ENCODE measurements at regions not wholly inside any gene's neighbourhood (a gene's known extent, or its start where the extent isn't known, plus 50 kb on each side); places are given as distances from the start of the nearest gene placed in this dataset.

DNA sequence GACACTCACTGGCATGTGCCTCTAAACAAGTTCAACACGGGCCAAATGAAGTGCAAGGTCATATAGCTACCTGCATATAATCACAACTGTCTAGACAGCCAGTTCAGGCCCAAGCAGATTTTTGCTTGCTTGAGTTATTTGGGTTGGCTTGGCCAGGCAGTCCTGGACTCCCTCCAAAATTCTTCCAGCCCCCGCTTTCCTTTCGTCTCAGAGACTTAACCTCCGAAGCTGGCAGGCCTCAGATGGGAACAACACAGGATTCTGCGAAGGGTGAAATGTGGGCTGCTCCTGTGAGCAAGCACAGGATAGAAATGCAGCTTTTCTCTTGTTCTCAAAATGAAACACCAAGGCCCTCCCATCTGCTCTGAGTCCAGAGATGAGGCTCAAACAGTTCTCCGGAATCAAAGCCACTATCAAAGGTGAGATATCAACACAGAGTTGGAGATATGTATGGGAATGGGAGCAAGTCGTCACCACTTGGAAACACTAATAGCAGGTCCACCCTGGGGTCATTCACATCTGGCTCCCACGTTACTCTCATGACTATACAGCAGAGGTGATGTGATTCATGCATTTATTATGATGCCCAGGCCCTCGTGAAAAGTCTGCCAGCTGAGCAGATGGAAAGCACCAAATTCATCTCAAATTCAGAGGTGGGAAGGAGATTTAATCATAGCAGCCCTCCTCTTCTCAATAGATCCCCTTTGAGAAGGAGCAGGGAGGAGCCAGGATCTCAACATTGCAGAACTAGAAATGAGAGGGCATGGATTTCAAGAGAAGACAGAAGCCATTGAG is 389.8 kb downstream of the NUAK1 start:
- DNase-seq (ENCODE audit: low spot score): peak; percentile 71

- DNase-seq (ENCODE audit: low spot score): no peak
These were observed 388.7 kb downstream of the NUAK1 start for GRCh38 chr12:105750096-105750495.

DNA sequence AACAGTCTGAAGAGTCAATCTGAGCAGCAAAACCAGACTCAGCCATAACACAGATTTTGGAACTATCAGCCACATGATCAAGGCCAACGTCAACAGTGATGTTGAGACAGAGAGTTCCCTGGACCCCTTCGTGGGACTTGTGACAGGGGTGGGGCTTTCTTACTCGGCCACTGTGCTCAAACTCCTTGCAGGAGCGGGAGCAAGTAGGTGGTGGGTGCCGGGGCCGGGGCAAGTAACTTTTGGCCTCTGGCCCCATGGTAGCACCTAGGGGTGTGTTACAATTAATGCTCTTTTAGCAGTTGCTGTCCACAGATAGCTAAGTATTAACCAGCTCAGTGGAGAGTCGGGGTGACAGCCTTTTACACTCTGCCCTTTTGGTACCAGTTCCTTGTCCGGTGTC is 384.4 kb downstream of the NUAK1 start:
- DNase-seq (ENCODE audit: low spot score): no peak

GRCh38 chr12:105756961-105757360 is 381.8 kb downstream of the NUAK1 start:
- no peak for DNase-seq (ENCODE audit: low spot score)

DNA sequence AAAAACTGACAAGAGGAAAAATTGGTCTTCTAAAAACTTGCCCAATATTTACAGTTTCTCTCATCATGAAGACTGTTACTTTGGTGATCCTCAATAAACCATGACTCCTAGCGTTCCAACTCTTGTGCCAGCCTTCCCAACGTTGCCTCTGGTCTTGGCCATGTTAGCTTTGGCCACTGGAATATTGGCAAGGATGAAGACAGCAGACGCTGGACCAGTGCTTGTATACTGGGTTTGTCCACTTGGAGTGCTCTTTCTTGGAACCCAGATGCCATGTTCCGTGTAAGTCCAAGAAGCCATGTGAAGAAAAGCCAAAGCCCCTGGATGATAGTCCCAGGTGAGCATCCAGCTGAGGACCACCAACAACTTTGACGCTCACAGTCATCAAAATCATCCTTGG is 379.6 kb downstream of the NUAK1 start:
- DNase-seq (ENCODE audit: low spot score): no peak

DNA sequence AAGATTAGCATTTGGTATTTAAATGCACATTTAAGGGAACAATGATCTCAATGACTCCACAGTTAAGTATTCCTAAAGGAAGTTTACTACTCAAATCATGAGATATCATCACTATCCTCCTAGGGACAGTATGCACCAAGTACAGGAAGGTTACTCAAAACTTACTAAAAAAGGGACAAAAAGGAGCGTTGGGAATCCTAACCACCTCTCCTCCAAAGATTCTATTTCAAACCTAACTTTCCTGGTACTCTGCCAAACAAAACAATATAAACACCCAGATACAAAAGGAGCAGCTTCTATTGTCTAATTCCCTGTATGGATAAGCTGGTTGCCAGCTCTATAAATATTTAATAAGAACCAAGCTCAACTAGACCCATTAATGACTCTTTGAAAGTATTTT is 377.7 kb downstream of the NUAK1 start:
- no peak for DNase-seq (ENCODE audit: low spot score)

DNA sequence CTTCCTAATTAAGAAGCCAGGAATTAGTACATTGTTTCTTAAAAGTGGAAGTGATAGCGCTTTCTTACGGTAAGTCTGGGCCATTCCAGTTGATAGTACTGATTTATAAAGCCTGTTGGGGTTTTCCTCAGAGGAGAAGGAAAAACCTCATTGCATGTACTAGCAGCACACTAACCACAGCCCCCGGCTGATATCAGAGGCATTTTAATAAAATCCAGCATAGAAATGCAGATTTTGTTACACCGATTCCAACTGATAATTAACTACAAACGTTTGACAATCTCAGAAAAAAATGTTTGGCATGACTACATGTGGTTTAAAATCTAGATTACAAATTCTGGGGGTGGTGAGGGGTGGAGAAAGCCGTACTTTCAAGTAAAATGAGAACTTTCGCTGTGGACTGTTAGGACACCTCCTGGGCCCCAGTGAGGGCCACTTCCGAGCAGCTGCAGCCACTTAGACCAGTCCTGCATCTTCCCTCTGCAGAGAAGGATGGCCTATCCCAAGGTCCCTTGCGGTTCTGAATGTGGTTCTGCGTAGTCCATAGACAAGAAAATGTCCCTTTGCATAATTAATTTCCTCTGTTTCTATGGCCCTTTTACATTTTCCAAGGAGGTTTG is 374.4 kb downstream of the NUAK1 start:
- no peak for DNase-seq (ENCODE audit: low spot score)

DNA sequence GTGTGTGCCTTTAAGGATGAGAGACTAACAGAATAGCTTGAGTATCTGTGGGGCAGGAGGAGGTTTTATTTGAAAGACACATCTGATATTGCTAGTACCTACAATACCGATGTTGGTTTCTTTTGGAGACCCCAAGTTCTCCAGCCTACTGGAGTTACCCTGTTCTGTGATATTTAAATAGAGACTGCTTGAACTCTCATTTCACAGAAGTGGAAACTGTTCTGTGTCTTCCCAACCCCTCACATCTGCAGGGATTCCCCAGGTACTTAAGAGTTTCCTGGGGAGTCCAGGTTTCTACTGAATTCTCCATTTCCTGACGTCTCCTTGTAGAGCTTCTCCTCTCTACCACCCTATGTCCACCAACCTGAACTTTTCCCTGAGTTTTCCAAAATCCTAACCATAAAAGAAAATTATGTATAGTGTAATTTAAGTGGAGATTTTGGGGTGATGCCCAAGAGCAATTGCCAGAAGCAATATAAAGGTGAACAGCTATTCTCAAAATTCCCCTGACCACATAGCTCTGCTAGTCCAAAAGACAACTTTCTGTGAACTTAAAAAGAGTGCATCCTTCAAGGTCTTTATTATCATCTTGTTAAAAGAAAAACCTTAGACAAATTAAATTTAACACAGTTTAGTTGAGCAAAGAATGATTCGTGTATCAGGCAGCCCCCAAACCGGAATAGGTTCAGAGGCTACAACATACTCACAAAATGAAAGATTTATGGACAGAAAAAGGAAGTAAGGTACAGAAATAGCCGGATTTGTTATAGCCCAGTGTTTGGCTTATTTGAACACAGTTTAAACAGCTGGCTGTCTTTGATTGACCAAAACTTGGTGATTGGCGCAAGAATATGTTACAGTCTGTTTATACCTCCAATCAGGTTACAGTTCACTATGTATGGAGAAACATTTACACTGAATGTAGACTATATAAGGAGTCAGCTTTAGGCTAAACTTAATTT is 373.4 kb downstream of the NUAK1 start:
- no peak for DNase-seq (ENCODE audit: low spot score)

GRCh38 chr12:105766029-105766428 is 372.7 kb downstream of the NUAK1 start:
- DNase-seq (ENCODE audit: low spot score): no peak

GRCh38 chr12:105769486-105769885 is 369.3 kb downstream of the NUAK1 start:
- DNase-seq (ENCODE audit: low spot score): no peak

- DNase-seq (ENCODE audit: low spot score): no peak
These were observed 365.3 kb downstream of the NUAK1 start for GRCh38 chr12:105773471-105773870.

GRCh38 chr12:105774037-105774436 is 364.7 kb downstream of the NUAK1 start:
- DNase-seq (ENCODE audit: low spot score): no peak

- DNase-seq (ENCODE audit: low spot score): peak; percentile 58
These were observed 363.4 kb downstream of the NUAK1 start for GRCh38 chr12:105775343-105775742.

DNA sequence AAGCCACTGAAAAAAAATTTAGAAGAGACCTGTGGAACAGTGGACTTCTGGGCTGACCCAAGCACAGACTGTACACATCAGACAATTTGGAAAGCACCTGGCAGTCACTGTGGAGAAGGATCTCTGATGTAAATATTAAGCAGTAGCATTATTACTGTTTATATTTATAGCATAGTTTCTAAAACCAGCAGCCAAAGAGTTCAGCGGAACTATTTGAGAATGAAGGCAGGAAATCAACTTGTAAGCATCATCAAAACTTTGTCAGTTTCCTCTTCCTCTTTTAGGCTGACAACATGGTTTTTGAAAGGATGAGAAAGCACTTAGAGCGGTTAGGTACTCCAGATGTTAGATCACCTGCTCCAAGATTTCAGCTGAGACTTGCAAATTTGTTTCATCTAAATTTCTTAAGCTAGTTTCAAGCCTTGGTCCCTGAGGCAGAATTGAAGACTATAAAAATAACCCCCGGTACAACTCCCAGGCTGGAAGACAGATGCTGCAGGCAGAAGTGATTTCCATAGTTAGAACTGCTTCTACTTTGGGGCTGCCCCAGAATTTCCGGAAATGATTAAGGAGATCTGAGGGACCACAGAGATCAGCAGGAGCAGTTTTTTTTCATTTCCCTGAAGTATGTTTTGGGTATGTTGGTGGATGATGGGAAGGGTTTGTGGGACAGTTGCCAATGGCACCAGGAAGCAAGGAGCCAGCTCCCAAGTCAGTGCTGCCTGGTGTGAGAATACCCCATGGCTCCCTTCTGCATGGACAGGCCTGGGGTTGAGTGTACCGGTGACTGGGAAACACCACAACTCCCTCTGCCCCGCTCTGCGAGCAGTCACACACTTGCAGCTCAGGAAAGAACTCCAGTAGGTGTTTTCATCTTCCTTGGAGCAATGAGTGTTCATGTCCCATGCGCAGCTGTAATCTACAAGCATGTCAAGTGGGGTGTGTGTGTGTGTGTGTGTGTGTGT is 354.5 kb downstream of the NUAK1 start:
- DNase-seq (ENCODE audit: low spot score): no peak

- DNase-seq (ENCODE audit: low spot score): no peak
These were observed 345.3 kb downstream of the NUAK1 start for GRCh38 chr12:105793421-105793820.

DNA sequence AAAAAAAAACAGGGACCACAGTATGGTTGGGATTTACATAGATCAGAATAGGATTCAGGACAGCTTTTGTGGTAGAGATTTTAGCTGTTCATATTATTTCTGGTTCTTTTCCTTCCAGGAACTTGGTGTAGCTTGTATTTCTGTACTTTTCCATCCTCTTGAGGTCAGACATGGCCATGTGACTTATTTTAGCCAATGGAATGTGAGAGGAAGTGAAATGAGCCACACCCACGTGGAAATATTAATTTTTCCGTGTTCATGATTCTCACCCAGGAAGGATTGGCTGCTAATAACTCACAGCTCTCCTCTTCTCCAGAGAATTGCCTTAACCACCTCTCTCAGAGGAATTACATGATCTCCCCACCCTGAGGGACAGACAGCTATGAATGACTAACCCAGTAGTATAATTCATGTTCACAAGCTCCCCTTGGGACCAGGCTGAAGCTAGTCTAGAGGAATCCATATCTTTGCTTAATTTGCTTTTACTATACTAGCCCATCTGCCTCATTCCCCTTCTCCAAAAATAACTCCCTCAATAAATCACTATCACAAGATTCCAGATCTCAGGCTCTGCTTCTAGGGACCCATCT is 340.4 kb downstream of the NUAK1 start:
- DNase-seq (ENCODE audit: low spot score): peak; percentile 19

DNA sequence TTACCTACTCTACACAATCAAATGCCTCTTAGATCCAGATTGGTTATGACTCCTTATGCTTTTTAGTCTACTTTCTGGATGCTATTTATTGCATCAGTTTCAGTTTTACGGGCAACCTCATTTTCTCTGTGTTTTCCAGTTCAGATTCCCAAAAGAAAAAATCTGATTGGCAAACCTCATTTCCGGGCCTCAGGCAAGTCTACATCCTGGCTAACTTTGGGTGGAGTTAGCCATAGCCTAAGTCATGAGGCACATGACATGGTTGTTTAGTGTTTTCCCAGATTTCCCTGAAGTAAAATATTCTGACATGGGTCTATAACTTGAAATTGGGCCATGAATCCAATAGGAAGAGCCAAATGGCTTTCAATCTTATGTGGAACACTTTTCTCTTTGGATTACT is 339.7 kb downstream of the NUAK1 start:
- no peak for DNase-seq (ENCODE audit: low spot score)

DNA sequence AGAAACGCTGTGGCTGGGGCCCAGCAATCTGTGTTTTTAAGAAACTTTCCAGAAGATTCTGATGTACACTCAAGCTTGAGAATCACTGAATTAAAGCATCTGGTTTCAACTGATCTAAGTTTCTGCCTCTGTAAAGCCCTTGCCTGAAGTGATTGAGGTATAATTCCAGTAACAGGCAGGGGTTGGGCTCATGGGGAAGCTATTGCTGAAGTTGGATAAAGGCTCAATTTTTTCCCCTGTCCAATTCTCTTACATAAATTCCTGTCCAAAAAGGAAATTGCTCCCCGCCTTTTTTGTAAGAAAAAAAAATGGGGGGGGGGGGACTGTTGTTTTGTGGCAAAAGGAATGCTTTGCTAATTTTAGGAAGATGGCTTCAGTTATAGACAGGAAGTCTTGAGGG is 337.4 kb downstream of the NUAK1 start:
- no peak for DNase-seq (ENCODE audit: low spot score)

GRCh38 chr12:105803292-105803691 is 335.5 kb downstream of the NUAK1 start:
- no peak for DNase-seq (ENCODE audit: low spot score)

- no peak for DNase-seq (ENCODE audit: low spot score)
These were observed 334.0 kb downstream of the NUAK1 start for GRCh38 chr12:105804591-105805265.
